GM23248 (cell line): ENCODE measurements at regions not wholly inside any gene's neighbourhood (a gene's known extent, or its start where the extent isn't known, plus 50 kb on each side); places are given as distances from the start of the nearest gene placed in this dataset.

Experiments used
- EZH2 ChIP-seq: fragments of 200-600 bp; sonication (generic); IDR thresholded peaks from 2 replicates; pipeline ENCODE4 v1.6.1; 2018; ENCODE audit warnings: antibody characterized with exemption, mild to moderate bottlenecking; ENCODE audit not compliant: insufficient read depth, poor library complexity, severe bottlenecking
- EZH2phosphoT487 ChIP-seq: fragments of 200-600 bp; sonication (generic); IDR thresholded peaks from 2 replicates; pipeline ENCODE4 v1.6.1; 2018; ENCODE audit warnings: antibody characterized with exemption, moderate library complexity, mild to moderate bottlenecking, low read depth; ENCODE audit not compliant: insufficient read depth

- TF ChIP-seq EZH2phosphoT487 = no peak
- TF ChIP-seq EZH2 = no peak
These were observed 74.9 kb upstream of the SMLR1 start for GRCh38 chr6:130752267-130752666.
